ENCODE measurements at regions not wholly inside any gene's neighbourhood (a gene's known extent, or its start where the extent isn't known, plus 50 kb on each side); places are given as distances from the start of the nearest gene placed in this dataset.

DNA sequence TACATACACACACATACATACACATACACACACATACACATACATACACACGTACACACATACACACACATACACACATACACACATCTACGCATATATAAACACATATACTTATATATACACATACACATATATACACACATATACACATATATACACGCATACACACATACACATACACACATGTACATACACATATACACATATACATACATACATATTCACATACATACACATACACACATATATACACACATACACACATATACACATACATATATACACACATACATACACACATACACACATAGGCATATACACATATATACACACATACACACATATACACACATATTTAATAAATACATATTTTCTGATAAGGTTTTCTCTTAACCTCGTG, 324.0 kb downstream of the RPS6KC1 start:
- H3K9me2 ChIP-seq (replicated peaks; ENCODE audit: insufficient read depth, low read length), result no peaks in the 10 kb centered on the region
- H3K27ac ChIP-seq (ENCODE audit: low read length), result no peak overlapping the region
- no peak overlapping the region for H3K4me2 ChIP-seq (ENCODE audit: low read depth, low read length)
- H3K36me3 ChIP-seq (replicated peaks; ENCODE audit: insufficient read depth, low read length), result no peaks in the 10 kb centered on the region
- DNase-seq, result no peak
- no peaks in the 10 kb centered on the region for H3F3A ChIP-seq (ENCODE audit: insufficient read depth, low read length)
- no peaks in the 10 kb centered on the region for H4K20me1 ChIP-seq (ENCODE audit: insufficient read depth, low read length)
- TF ChIP-seq EZH2 (optimal IDR thresholded peaks at IDR 0.05; ENCODE audit: low read depth, low read length) (no peak), EZH2phosphoT487 (IDR thresholded peaks at IDR 0.05; ENCODE audit: low read length) (no peak)
- TF ChIP-seq, protein P1, sequence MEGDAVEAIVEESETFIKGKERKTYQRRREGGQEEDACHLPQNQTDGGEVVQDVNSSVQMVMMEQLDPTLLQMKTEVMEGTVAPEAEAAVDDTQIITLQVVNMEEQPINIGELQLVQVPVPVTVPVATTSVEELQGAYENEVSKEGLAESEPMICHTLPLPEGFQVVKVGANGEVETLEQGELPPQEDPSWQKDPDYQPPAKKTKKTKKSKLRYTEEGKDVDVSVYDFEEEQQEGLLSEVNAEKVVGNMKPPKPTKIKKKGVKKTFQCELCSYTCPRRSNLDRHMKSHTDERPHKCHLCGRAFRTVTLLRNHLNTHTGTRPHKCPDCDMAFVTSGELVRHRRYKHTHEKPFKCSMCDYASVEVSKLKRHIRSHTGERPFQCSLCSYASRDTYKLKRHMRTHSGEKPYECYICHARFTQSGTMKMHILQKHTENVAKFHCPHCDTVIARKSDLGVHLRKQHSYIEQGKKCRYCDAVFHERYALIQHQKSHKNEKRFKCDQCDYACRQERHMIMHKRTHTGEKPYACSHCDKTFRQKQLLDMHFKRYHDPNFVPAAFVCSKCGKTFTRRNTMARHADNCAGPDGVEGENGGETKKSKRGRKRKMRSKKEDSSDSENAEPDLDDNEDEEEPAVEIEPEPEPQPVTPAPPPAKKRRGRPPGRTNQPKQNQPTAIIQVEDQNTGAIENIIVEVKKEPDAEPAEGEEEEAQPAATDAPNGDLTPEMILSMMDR (IDR thresholded peaks at IDR 0.05; ENCODE audit: low read length), result no peak
- H3K4me3 ChIP-seq (ENCODE audit: low read length), result no peak overlapping the region
- no peak overlapping the region for H2AFZ ChIP-seq (ENCODE audit: low read length)
- no peaks in the 10 kb centered on the region for H3K27me3 ChIP-seq (replicated peaks; ENCODE audit: insufficient read depth, low read length)
- no peaks in the 10 kb centered on the region for H3K9me3 ChIP-seq (replicated peaks; ENCODE audit: insufficient read depth, low read length)
- no peaks in the 10 kb centered on the region for H3K4me1 ChIP-seq (ENCODE audit: low read length)
- H3K79me2 ChIP-seq (ENCODE audit: low read length), result no peaks in the 10 kb centered on the region
- H3K9ac ChIP-seq (ENCODE audit: low read length), result no peak overlapping the region

DNA sequence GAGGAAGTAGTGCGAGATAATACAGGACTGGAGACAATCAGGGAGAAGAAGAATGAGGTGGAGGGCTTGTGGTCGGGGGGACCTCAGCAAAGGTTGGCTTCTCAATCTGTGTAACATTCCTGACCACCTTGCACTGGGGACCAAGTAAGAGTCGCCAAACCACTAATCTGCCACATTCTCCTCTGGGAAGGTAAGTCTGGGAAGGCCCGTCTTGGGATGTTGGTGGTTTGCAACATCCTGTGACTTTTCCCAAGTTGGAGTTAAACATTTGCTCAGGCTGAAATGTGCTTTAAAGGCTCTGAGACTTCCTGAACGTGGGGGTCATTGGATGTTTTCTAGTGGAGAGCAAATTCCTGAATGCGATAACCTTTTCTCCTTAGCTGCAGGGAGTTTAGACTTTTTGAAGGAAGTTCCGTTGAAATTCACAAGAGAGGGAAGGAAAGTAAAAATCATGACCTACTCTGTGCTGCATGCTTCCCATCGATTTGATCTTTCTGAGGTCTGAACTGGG, 325.9 kb downstream of the RPS6KC1 start:
- TF ChIP-seq, protein P1 (IDR thresholded peaks at IDR 0.05; ENCODE audit: low read length), result no peak
- TF ChIP-seq EZH2phosphoT487 (IDR thresholded peaks at IDR 0.05; ENCODE audit: low read length), result no peak
- TF ChIP-seq EZH2 (optimal IDR thresholded peaks at IDR 0.05; ENCODE audit: low read depth, low read length), result no peak
- Histone ChIP-seq H3K4me3 (ENCODE audit: low read length) (no peak overlapping the region), H4K20me1 (ENCODE audit: insufficient read depth, low read length) (no peaks in the 10 kb centered on the region), H3F3A (ENCODE audit: insufficient read depth, low read length) (no peaks in the 10 kb centered on the region), H3K9me2 (replicated peaks; ENCODE audit: insufficient read depth, low read length) (no peaks in the 10 kb centered on the region), H3K27ac (ENCODE audit: low read length) (no peak overlapping the region), H3K9ac (ENCODE audit: low read length) (no peak overlapping the region), H3K79me2 (ENCODE audit: low read length) (no peaks in the 10 kb centered on the region), H2AFZ (ENCODE audit: low read length) (no peak overlapping the region), H3K4me1 (ENCODE audit: low read length) (no peaks in the 10 kb centered on the region), H3K27me3 (replicated peaks; ENCODE audit: insufficient read depth, low read length) (no peaks in the 10 kb centered on the region), H3K36me3 (replicated peaks; ENCODE audit: insufficient read depth, low read length) (no peaks in the 10 kb centered on the region), H3K4me2 (ENCODE audit: low read depth, low read length) (no peak overlapping the region), H3K9me3 (replicated peaks; ENCODE audit: insufficient read depth, low read length) (no peaks in the 10 kb centered on the region)
- no peak for DNase-seq

- Histone ChIP-seq H3K4me1 (ENCODE audit: low read length) (no peaks in the 10 kb centered on the region), H3K36me3 (replicated peaks; ENCODE audit: insufficient read depth, low read length) (no peaks in the 10 kb centered on the region), H3K9me3 (replicated peaks; ENCODE audit: insufficient read depth, low read length) (no peaks in the 10 kb centered on the region), H3K4me2 (ENCODE audit: low read depth, low read length) (no peak overlapping the region), H3K4me3 (ENCODE audit: low read length) (no peak overlapping the region), H3K9ac (ENCODE audit: low read length) (no peak overlapping the region), H3F3A (ENCODE audit: insufficient read depth, low read length) (no peaks in the 10 kb centered on the region), H3K9me2 (replicated peaks; ENCODE audit: insufficient read depth, low read length) (no peaks in the 10 kb centered on the region), H3K27ac (ENCODE audit: low read length) (no peak overlapping the region), H4K20me1 (ENCODE audit: insufficient read depth, low read length) (no peaks in the 10 kb centered on the region), H3K79me2 (ENCODE audit: low read length) (no peaks in the 10 kb centered on the region), H2AFZ (ENCODE audit: low read length) (no peak overlapping the region), H3K27me3 (replicated peaks; ENCODE audit: insufficient read depth, low read length) (no peaks in the 10 kb centered on the region)
- TF ChIP-seq EZH2phosphoT487 (IDR thresholded peaks at IDR 0.05; ENCODE audit: low read length), result no peak
- TF ChIP-seq EZH2 (optimal IDR thresholded peaks at IDR 0.05; ENCODE audit: low read depth, low read length), result no peak
- TF ChIP-seq, protein P1 (IDR thresholded peaks at IDR 0.05; ENCODE audit: low read length), result no peak
- no peak for DNase-seq
Observed at GRCh38 chr1:213380865-213381264, 329.8 kb downstream of the RPS6KC1 start.

Data from MM.1S (cell line).